ENCODE measurements at regions not wholly inside any gene's neighbourhood (a gene's known extent, or its start where the extent isn't known, plus 50 kb on each side); places are given as distances from the start of the nearest gene placed in this dataset.

GRCh38 chr9:10928372-10928771, 315.6 kb upstream of the PTPRD start:
- ATAC-seq (ENCODE audit: poor library complexity) (no peak), DNase-seq (no peak)
- intact Hi-C loops (cut with DNase I), result no loop called here

GRCh38 chr9:10930081-10930480, 317.3 kb upstream of the PTPRD start:
- intact Hi-C loops (cut with DNase I), result no loop called here
- DNase-seq, result no peak
- ATAC-seq (ENCODE audit: poor library complexity), result no peak

- no peak for DNase-seq
- no peak for ATAC-seq (ENCODE audit: poor library complexity)
- intact Hi-C loops (cut with DNase I), result no loop called here
These were observed 334.0 kb upstream of the PTPRD start for GRCh38 chr9:10946676-10947410.

GRCh38 chr9:10957878-10958277, 345.1 kb upstream of the PTPRD start:
- intact Hi-C loops (cut with DNase I), result no loop called here
- ATAC-seq (ENCODE audit: poor library complexity) (no peak), DNase-seq (no peak)

GRCh38 chr9:10961883-10962282, 349.1 kb upstream of the PTPRD start:
- intact Hi-C loops (cut with DNase I), result no loop called here
- no peak for DNase-seq
- ATAC-seq (ENCODE audit: poor library complexity), result no peak

- DNase-seq (no peak), ATAC-seq (ENCODE audit: poor library complexity) (no peak)
- intact Hi-C loops (cut with DNase I), result no loop called here
These were observed 370.4 kb upstream of the PTPRD start for GRCh38 chr9:10983251-10983650.

GRCh38 chr9:10999646-11000045, 386.8 kb upstream of the PTPRD start:
- DNase-seq, result no peak
- no peak for ATAC-seq (ENCODE audit: poor library complexity)
- intact Hi-C loops (cut with DNase I), result no loop called here

- intact Hi-C loops (cut with DNase I), result no loop called here
- no peak for DNase-seq
- no peak for ATAC-seq (ENCODE audit: poor library complexity)
These were observed 388.7 kb upstream of the PTPRD start for GRCh38 chr9:11001546-11001945.

- intact Hi-C loops (cut with DNase I), result no loop called here
- no peak for DNase-seq
- ATAC-seq (ENCODE audit: poor library complexity), result no peak
These were observed 389.9 kb upstream of the PTPRD start for GRCh38 chr9:11002705-11003104.

- ATAC-seq (ENCODE audit: poor library complexity) (no peak), DNase-seq (no peak)
- intact Hi-C loops (cut with DNase I), result no loop called here
These were observed 391.0 kb upstream of the PTPRD start for GRCh38 chr9:11003836-11004235.

GRCh38 chr9:11011696-11012095, 398.9 kb upstream of the PTPRD start:
- intact Hi-C loops (cut with DNase I), result no loop called here
- ATAC-seq (ENCODE audit: poor library complexity) (no peak), DNase-seq (no peak)

- no peak for ATAC-seq (ENCODE audit: poor library complexity)
- DNase-seq, result no peak
- intact Hi-C loops (cut with DNase I), result no loop called here
These were observed 403.3 kb upstream of the PTPRD start for GRCh38 chr9:11016081-11016480.

GRCh38 chr9:11023201-11023600, 410.4 kb upstream of the PTPRD start:
- intact Hi-C loops (cut with DNase I), result no loop called here
- no peak for ATAC-seq (ENCODE audit: poor library complexity)

GRCh38 chr9:11025775-11026174, 413.0 kb upstream of the PTPRD start:
- intact Hi-C loops (cut with DNase I), result no loop called here

More at GRCh38 chr9:11023201-11023600, 410.4 kb upstream of the PTPRD start:
- no peak for DNase-seq

GRCh38 chr9:11038366-11038765, 425.6 kb upstream of the PTPRD start:
- ATAC-seq (ENCODE audit: poor library complexity), result no peak
- intact Hi-C loops (cut with DNase I), result no loop called here
- DNase-seq, result no peak

More at GRCh38 chr9:11025775-11026174, 413.0 kb upstream of the PTPRD start:
- ATAC-seq (ENCODE audit: poor library complexity) (no peak), DNase-seq (no peak)

GRCh38 chr9:11039006-11039405, 426.2 kb upstream of the PTPRD start:
- ATAC-seq (ENCODE audit: poor library complexity), result no peak
- intact Hi-C loops (cut with DNase I), result no loop called here
- no peak for DNase-seq

- intact Hi-C loops (cut with DNase I), result no loop called here
- ATAC-seq (ENCODE audit: poor library complexity) (no peak), DNase-seq (no peak)
These were observed 432.8 kb upstream of the PTPRD start for GRCh38 chr9:11045589-11045988.

- ATAC-seq (ENCODE audit: poor library complexity) (no peak), DNase-seq (no peak)
- intact Hi-C loops (cut with DNase I), result no loop called here
These were observed 450.5 kb upstream of the PTPRD start for GRCh38 chr9:11063263-11063662.

GRCh38 chr9:11064909-11065308, 452.1 kb upstream of the PTPRD start:
- intact Hi-C loops (cut with DNase I), result no loop called here
- no peak for DNase-seq
- no peak for ATAC-seq (ENCODE audit: poor library complexity)

- DNase-seq, result no peak
- intact Hi-C loops (cut with DNase I), result no loop called here
- ATAC-seq (ENCODE audit: poor library complexity), result no peak
These were observed 459.4 kb upstream of the PTPRD start for GRCh38 chr9:11072176-11072575.

GRCh38 chr9:11086561-11086960, 473.8 kb upstream of the PTPRD start:
- ATAC-seq (ENCODE audit: poor library complexity) (no peak), DNase-seq (no peak)
- intact Hi-C loops (cut with DNase I), result no loop called here

Measured in Right ventricle myocardium superior (tissue), 1 donor.